Keratinocyte (primary cell): ENCODE measurements at regions not wholly inside any gene's neighbourhood (a gene's known extent, or its start where the extent isn't known, plus 50 kb on each side); places are given as distances from the start of the nearest gene placed in this dataset.

Source experiments
- CTCF ChIP-seq, 3 experiments: IDR thresholded peaks in 1 of 3; conservative IDR thresholded peaks in 1 of 3; optimal IDR thresholded peaks in 1 of 3; 2 replicates in 2 of 3; 3 replicates in 1 of 3; pipeline versions ENCODE3 to v1.5.1; 2011; ENCODE audit warnings: low read length in 3 of 3, mild to moderate bottlenecking in 3 of 3, moderate library complexity in 2 of 3, control low read depth in 1 of 3, inconsistent platforms in 1 of 3; ENCODE audit not compliant: insufficient read depth in 2 of 3; ENCODE audit errors: extremely low read depth in 1 of 3
- EZH2 ChIP-seq: IDR thresholded peaks from one replicate; pipeline ENCODE4 v1.6.1; 2012; ENCODE audit warnings: inconsistent platforms, mild to moderate bottlenecking, low read length, moderate library complexity

GRCh38 chr4:161206528-161207080 lies 957.2 kb downstream of the FSTL5 start:
- TF ChIP-seq CTCF (optimal IDR thresholded peaks at IDR 0.05 in 1 of 3, IDR thresholded peaks at IDR 0.05 in 1 of 3, conservative IDR thresholded peaks at IDR 0.05 in 1 of 3; ENCODE audit: extremely low read depth in 1 of 3, insufficient read depth in 2 of 3, low read length in 3 of 3) (no peak), EZH2 (no peak)
